ENCODE measurements at regions not wholly inside any gene's neighbourhood (a gene's known extent, or its start where the extent isn't known, plus 50 kb on each side); places are given as distances from the start of the nearest gene placed in this dataset.

DNA sequence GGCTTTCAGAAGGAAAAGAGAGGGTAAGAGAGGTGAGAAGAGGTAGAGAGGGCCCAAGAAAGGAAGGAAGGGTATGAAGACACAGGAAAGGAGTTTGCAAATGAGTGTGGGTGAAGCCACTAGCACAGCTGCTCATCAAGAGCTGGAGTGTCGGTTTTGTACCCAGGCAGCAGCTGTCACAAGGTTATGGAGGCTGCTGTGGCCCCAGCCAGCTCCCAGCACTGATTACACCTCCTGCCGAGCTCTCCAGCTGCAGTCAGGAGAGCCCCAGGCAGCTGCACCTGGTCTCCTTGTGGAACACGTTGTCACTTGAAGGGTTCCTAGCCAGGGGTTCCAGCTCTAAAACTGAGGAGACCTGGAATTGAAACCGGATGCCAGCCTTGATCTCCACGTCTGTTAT lies 60.4 kb upstream of the CHD2 start:
- TF ChIP-seq CEBPB (IDR thresholded peaks at IDR 0.05; ENCODE audit: low read depth, low read length) (no peak), POLR2A (IDR thresholded peaks at IDR 0.05; ENCODE audit: low read depth, low read length) (no peak), CHD1 (IDR thresholded peaks at IDR 0.05; ENCODE audit: low read depth, low read length) (no peak), RAD21 (IDR thresholded peaks at IDR 0.05; ENCODE audit: low read length) (no peak), MAZ (IDR thresholded peaks at IDR 0.05; ENCODE audit: borderline replicate concordance, low read depth, low read length) (no peak), BHLHE40 (IDR thresholded peaks at IDR 0.05; ENCODE audit: low read depth, low read length) (no peak), USF2 (IDR thresholded peaks at IDR 0.05; ENCODE audit: low read depth, low read length) (no peak), MAFK (IDR thresholded peaks at IDR 0.05; ENCODE audit: low read depth, low read length) (no peak)
- TF ChIP-seq, protein P1, sequence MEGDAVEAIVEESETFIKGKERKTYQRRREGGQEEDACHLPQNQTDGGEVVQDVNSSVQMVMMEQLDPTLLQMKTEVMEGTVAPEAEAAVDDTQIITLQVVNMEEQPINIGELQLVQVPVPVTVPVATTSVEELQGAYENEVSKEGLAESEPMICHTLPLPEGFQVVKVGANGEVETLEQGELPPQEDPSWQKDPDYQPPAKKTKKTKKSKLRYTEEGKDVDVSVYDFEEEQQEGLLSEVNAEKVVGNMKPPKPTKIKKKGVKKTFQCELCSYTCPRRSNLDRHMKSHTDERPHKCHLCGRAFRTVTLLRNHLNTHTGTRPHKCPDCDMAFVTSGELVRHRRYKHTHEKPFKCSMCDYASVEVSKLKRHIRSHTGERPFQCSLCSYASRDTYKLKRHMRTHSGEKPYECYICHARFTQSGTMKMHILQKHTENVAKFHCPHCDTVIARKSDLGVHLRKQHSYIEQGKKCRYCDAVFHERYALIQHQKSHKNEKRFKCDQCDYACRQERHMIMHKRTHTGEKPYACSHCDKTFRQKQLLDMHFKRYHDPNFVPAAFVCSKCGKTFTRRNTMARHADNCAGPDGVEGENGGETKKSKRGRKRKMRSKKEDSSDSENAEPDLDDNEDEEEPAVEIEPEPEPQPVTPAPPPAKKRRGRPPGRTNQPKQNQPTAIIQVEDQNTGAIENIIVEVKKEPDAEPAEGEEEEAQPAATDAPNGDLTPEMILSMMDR (conservative IDR thresholded peaks at IDR 0.05; ENCODE audit: low read depth, low read length) = no peak
- TF ChIP-seq, protein P2, sequence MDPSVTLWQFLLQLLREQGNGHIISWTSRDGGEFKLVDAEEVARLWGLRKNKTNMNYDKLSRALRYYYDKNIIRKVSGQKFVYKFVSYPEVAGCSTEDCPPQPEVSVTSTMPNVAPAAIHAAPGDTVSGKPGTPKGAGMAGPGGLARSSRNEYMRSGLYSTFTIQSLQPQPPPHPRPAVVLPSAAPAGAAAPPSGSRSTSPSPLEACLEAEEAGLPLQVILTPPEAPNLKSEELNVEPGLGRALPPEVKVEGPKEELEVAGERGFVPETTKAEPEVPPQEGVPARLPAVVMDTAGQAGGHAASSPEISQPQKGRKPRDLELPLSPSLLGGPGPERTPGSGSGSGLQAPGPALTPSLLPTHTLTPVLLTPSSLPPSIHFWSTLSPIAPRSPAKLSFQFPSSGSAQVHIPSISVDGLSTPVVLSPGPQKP (IDR thresholded peaks at IDR 0.05; ENCODE audit: borderline replicate concordance, low read depth, low read length) = no peak
